SH-SY5Y (cell line): ENCODE measurements at regions not wholly inside any gene's neighbourhood (a gene's known extent, or its start where the extent isn't known, plus 50 kb on each side); places are given as distances from the start of the nearest gene placed in this dataset.

Experiments used
- GATA2 ChIP-seq: IDR thresholded peaks from 2 replicates; pipeline ENCODE4 v1.6.1; 2011; ENCODE audit warnings: mild to moderate bottlenecking, low read depth, low read length
- GATA3 ChIP-seq: IDR thresholded peaks from 2 replicates; pipeline ENCODE4 v1.6.1; 2011; ENCODE audit warnings: low read depth, mild to moderate bottlenecking, low read length, moderate library complexity

- TF ChIP-seq GATA2 (no peak), GATA3 (no peak)
Observed at GRCh38 chr1:238913210-238913609, 473.2 kb upstream of the CHRM3 start.
